Uterus (tissue), 3 donors: ENCODE measurements at regions not wholly inside any gene's neighbourhood (a gene's known extent, or its start where the extent isn't known, plus 50 kb on each side); places are given as distances from the start of the nearest gene placed in this dataset.

ENCODE experiments used
- DNase-seq, 2 donors: peaks; one replicate each; pipeline ENCODE4 v3.0.0-alpha.2; 2019 to 2020
- H3K27ac ChIP-seq, 2 donors: fragments of 200-600 bp; sonication (generic); 1 replicate in 1 of 2; 2 replicates in 1 of 2; pipeline ENCODE4 v1.5.1; 2016 to 2018
- H3K27me3 ChIP-seq, 2 donors: fragments of 200-600 bp; sonication (generic); one replicate each; pipeline ENCODE4 v1.5.1; 2018 to 2019; ENCODE audit warnings: control low read depth in 1 of 2
- H3K36me3 ChIP-seq, 2 donors: fragments of 200-600 bp; sonication (generic); one replicate each; pipeline ENCODE4 v1.5.1; 2019; ENCODE audit warnings: control low read depth in 1 of 2
- H3K4me1 ChIP-seq, 2 donors: fragments of 200-600 bp; sonication (generic); one replicate each; pipeline ENCODE4 v1.5.1; 2018 to 2019; ENCODE audit warnings: control low read depth in 1 of 2
- H3K4me3 ChIP-seq, 2 donors: fragments of 200-600 bp; sonication (generic); 1 replicate in 1 of 2; 2 replicates in 1 of 2; pipeline ENCODE4 v1.5.1; 2018 to 2019; ENCODE audit warnings: mild to moderate bottlenecking in 1 of 2
- H3K9me3 ChIP-seq, 2 donors: fragments of 200-600 bp; sonication (generic); one replicate each; pipeline ENCODE4 v1.5.1; 2019; ENCODE audit warnings: control low read depth in 1 of 2
- CTCF ChIP-seq, 4 experiments: fragments of 200-600 bp in 2 of 4; fragments of 450-650 bp in 2 of 4; sonication (generic) in 2 of 4; IDR thresholded peaks; one replicate each; pipeline ENCODE4 v1.5.1; 2016 to 2019; ENCODE audit warnings: antibody characterized with exemption in 4 of 4, mild to moderate bottlenecking in 2 of 4, moderate library complexity in 1 of 4
- POLR2A ChIP-seq, 2 donors: fragments of 450-650 bp; IDR thresholded peaks; one replicate each; pipeline ENCODE4 v1.6.1; 2016; ENCODE audit warnings: antibody characterized with exemption in 2 of 2, mild to moderate bottlenecking in 1 of 2, moderate library complexity in 1 of 2
- intact Hi-C: fragments of 100-400 bp; cut with DNase I; formaldehyde crosslinking; loops from one replicate; pipeline ENCODE4 v1.15.1; 2023; ENCODE audit warnings: low total_unique reads
- donor health status: DM: yes; HTN: yes; CAD: no.

GRCh38 chr3:153897025-153897723, 224.0 kb upstream of the ARHGEF26 start:
- Histone ChIP-seq H3K4me3 (no peak overlapping the region), H3K9me3 (no peaks in the 10 kb centered on the region), H3K36me3 (no peaks in the 10 kb centered on the region), H3K27ac (no peak overlapping the region), H3K4me1 (no peaks in the 10 kb centered on the region), H3K27me3 (no peaks in the 10 kb centered on the region)
- TF ChIP-seq POLR2A (IDR thresholded peaks at IDR 0.05): no peak
- no peak for TF ChIP-seq CTCF (IDR thresholded peaks at IDR 0.05)
- no peak for DNase-seq
- intact Hi-C loops: no loop called here

- no peaks in the 10 kb centered on the region for H3K9me3 ChIP-seq
- no peak overlapping the region for H3K27ac ChIP-seq
- no peaks in the 10 kb centered on the region for H3K36me3 ChIP-seq
- DNase-seq: no peak
- H3K4me3 ChIP-seq: no peak overlapping the region
- intact Hi-C loops: no loop called here
- no peak for TF ChIP-seq CTCF (IDR thresholded peaks at IDR 0.05)
- H3K27me3 ChIP-seq: no peaks in the 10 kb centered on the region
- no peaks in the 10 kb centered on the region for H3K4me1 ChIP-seq
These were observed 223.3 kb upstream of the ARHGEF26 start for GRCh38 chr3:153897842-153898241.

GRCh38 chr3:153901152-153901551, 220.0 kb upstream of the ARHGEF26 start:
- H3K4me1 ChIP-seq: no peaks in the 10 kb centered on the region
- intact Hi-C loops: no loop called here
- no peaks in the 10 kb centered on the region for H3K9me3 ChIP-seq
- no peaks in the 10 kb centered on the region for H3K36me3 ChIP-seq
- no peak for TF ChIP-seq CTCF (IDR thresholded peaks at IDR 0.05)
- no peak for TF ChIP-seq POLR2A (IDR thresholded peaks at IDR 0.05)
- H3K4me3 ChIP-seq: no peak overlapping the region
- DNase-seq: no peak
- no peak overlapping the region for H3K27ac ChIP-seq
- no peaks in the 10 kb centered on the region for H3K27me3 ChIP-seq

- DNase-seq: no peak
- Histone ChIP-seq H3K27ac (no peak overlapping the region), H3K4me1 (no peaks in the 10 kb centered on the region), H3K9me3 (no peaks in the 10 kb centered on the region), H3K36me3 (no peaks in the 10 kb centered on the region), H3K4me3 (no peak overlapping the region), H3K27me3 (no peaks in the 10 kb centered on the region)
- intact Hi-C loops: no loop called here
- TF ChIP-seq POLR2A (IDR thresholded peaks at IDR 0.05) (no peak), CTCF (IDR thresholded peaks at IDR 0.05) (no peak)
These were observed 219.2 kb upstream of the ARHGEF26 start for GRCh38 chr3:153901991-153902390.

DNA sequence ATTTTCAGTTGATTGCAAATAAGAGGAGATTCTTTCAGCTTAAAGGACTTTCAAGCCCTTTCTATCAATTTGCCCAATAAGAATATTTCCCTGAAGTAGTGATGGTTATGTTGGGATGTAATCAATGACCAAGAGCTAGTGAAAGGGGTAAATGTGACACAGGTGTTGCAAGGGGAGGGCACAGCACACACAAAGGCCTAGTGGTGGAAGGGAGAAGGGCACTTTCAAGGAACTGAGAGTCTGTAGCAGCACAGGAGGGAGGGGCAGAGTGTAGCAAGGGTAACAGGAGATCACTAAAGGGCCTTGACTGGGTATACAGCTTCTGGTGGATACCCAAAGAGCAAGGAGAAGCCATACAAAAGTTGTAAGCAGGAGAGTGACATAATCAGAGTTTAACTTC, 217.8 kb upstream of the ARHGEF26 start:
- TF ChIP-seq POLR2A (IDR thresholded peaks at IDR 0.05) (no peak), CTCF (IDR thresholded peaks at IDR 0.05) (no peak)
- Histone ChIP-seq H3K9me3 (no peaks in the 10 kb centered on the region), H3K27me3 (no peaks in the 10 kb centered on the region), H3K36me3 (no peaks in the 10 kb centered on the region), H3K27ac (no peak overlapping the region), H3K4me3 (no peak overlapping the region), H3K4me1 (no peaks in the 10 kb centered on the region)
- intact Hi-C loops: no loop called here
- DNase-seq: no peak
